AML-193 (cell line): ENCODE measurements at regions not wholly inside any gene's neighbourhood (a gene's known extent, or its start where the extent isn't known, plus 50 kb on each side); places are given as distances from the start of the nearest gene placed in this dataset.

Experiments
- DNase-seq, 2 experiments: peaks; one replicate each; lab custom pipeline; 2025; lab: John Stamatoyannopoulos, UW

DNA sequence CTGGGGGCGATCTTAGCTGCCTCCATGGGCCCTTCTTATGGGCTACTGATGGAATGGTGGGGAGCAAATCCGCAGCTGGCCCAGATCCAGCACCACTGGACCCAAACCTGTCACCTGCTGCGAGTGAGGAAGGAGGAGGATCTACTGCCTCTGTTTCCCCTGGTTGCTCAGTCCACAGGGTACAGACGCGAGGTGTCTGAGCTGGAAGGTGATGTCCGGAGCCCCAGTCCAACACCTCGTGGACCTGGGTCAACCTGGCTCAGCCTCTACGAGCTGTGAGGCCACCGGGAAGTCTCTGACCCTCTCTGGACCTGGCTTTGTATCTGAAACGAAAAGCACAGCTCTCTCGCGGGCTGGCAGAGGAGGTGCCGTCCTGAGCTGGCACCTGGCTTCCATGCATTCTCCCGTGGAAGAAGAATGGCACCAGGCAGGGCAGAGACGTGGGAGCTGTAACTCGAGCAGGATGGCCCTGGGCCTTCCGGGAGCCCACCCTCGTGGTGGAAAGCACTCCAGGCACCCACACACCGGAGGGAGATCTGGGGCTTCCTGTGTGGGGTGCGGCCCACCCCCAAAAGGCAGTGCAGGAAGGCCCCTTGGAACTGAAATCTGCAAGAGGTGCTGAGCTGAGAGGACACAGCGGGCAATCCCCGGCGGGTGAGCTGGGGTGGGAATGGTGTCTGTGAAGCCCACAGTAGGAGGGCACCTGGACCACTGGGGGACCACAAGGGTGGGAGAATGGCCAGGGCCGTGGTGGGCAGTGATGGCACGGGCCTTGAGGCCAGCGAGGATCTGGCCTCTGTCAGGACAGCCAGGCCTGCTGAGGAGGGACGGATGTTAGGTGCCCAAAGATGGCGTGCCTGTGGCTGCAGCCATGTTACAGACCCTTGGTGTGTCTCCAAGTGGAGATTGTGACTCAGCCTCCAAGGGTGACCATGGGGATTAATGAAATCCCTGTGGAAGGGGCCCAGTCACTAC lies 133.4 kb downstream of the OLFM1 start:
- no peak for DNase-seq

DNA sequence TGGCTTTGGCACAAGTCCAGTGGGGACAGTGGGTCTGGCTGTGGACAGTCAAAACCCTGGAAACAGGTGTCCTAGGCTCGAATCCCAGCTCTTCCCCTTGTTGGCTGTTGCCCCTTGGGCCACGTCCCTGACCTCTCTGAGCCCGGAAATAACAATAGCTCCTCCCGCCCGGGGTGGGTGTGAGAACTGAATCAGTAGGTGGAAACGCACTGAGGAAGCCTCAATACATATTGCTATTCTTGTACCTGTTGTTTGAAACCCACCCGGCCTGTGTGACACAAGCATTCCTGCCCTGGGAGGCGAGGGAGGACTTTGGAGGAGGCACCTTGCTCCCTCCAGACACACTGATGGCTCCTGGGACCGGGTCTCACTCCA lies 134.1 kb downstream of the OLFM1 start:
- no peak for DNase-seq

DNA sequence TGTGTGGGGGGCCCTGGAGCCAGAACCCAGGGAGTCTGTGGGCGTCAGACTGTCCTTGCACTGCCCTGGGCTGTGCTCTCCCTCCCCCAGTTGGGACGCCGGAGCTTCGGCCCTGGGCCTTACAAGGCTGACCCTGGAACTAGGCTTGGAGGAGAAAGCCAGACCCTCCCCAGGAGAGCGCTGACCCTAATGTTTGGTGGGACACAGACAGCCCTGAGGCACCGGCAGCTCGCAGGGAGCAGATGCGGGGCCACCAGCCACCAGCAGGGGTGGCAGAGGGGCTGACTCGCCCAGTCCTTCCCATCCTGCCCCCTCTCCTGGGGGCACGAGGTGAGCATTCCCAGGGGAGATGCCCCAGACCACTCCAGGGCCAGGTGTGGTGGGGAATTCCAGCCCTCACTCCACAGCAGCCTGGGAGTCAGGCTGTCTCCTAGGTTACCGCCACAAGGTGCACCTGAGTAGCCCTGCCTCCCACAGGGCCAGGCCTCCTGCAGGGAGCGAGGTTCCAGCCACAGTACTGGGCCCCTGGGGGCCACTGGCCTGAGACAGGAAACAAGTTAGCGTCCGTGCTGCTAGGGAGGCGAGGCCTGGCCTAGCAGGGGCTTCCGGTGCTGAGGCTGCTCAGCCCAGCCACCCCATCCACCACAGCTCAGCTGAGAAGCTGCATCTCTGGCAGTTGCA lies 134.6 kb downstream of the OLFM1 start:
- DNase-seq = no peak

DNA sequence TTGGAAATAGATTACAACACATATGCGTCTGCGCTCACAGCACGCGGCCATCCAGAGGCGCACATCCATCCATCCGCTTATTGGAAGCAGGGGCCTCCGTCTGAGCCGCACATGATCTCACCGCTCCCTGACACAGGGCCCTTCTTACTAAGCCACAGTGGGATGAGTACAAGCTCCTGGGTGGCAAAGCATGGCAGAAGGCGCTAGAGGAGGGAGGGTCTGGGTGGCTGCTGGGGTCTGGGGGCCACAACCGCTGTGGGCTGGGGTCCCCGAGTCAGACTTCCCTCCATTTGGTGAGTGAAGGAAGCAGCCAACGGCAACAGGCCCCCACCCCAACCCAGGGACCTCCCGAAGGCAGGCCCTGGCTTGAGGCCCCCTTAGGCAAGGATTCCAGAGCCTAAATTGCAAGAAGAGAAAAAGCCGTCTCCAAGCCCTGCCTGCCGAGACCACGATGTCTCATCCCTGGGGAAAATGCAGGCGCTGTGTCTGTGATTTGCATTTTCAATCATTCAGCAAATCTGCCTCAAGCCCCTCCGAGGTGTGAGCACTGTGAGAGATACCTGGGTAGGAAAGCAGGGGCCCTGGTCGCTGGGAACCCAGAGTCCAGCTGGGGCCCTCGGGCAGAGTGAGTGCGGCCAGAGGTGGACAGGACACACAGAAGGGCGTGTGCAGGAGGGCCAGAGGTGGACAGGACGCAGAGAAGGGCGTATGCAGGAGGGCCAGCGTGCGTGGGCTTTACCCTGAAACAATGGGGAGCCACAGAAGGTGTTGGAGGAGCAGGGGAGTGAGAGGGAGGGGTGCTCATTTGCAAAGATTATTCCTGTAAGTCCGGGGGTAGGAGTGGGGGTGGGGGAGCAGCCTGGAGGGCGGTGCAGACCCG lies 135.7 kb downstream of the OLFM1 start:
- DNase-seq = no peak

DNA sequence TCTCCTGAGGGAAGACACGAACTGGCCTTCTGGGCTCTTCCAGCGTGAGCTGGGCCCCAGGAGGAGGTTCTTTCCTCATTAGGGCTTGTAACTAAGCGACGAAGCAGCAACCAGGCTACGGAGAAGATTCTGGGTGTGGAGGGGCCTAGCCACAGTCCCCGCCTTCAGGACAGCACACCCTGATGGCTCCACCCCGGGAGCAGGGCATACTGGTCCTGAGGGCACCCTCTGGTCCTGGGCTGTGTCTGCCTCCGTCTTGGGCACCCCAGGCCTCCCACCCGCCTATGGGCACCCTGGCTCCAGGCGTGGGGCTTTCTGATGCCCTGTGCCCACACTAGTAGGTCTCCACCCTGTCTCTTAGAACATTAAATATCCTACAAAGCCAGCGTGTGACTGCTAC lies 136.4 kb downstream of the OLFM1 start:
- no peak for DNase-seq

DNA sequence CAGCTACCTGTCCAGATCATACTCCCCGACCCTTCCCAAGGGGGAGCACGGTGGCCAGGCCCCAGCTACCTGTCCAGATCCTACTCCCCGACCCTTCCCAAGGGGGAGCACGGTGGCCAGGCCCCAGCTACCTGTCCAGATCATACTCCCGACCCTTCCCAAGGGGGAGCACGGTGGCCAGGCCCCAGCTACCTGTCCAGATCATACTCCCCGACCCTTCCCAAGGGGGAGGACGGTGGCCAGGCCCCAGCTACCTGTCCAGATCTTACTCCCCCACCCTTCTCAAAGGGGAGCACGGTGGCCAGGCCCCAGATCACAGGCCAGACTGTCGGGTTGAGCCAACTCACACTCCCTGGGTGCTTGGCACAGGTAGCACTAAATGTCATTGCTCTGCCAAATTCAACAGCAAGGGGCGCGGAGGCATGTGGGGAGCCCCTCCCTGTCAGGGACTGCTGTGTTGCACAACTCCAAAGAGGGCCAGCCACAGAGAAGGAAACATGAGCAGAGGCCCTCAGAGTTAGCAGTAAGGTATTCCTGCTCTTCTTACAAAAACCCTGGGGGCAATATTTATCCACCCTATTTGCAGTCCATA lies 136.9 kb downstream of the OLFM1 start:
- no peak for DNase-seq

DNA sequence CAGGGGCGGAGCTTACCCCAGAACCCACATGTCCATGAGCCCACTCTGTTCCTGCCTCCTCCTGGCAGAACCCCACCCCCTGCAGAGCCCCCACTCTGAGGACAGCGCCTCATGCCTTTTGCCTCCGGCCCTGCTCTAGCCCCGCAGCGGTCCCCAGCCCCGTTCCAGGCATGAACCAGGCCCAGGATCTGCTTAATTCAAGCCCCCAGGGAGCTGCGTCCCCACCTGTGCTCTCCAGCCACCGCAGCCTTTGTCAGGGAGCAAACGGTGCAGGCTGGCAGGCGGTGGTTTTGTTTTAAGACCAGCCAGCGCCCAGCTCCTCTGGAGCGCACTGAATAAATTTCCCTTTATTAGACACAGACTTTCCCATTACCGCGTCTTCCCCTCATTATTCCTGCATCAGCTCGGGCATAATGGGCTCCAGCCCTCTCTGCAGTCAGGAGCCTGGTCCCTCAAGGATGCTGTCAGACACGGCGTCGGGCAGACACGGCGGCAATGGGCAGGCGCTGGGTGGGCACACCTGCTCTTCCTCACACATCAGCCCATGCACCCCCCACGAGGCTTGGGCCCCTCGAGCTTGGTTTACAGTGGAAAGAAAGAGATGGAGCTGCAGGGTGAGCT lies 137.6 kb downstream of the OLFM1 start:
- no peak for DNase-seq

DNA sequence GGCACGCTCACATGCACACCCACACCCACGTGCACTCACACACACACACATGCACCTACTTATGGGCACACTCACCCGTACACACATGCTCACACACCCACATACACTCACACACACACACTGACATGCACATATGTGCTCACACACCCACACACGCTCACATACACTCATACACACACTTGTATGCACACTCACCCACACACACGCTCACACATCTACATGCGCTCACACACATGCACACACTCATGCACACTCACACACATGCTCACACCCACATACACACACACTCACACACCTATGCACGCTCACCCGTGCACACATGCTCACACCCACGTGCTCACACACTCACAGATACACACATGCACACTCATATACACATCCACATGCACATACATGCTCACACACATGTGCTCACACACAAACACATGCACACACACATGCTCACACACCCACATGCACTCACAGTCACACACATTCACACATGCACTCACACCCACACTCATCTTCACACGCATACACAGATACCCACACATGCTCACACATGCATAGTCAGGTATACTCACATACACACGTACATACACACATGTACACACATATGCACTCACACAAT lies 138.3 kb downstream of the OLFM1 start:
- DNase-seq = no peak

DNA sequence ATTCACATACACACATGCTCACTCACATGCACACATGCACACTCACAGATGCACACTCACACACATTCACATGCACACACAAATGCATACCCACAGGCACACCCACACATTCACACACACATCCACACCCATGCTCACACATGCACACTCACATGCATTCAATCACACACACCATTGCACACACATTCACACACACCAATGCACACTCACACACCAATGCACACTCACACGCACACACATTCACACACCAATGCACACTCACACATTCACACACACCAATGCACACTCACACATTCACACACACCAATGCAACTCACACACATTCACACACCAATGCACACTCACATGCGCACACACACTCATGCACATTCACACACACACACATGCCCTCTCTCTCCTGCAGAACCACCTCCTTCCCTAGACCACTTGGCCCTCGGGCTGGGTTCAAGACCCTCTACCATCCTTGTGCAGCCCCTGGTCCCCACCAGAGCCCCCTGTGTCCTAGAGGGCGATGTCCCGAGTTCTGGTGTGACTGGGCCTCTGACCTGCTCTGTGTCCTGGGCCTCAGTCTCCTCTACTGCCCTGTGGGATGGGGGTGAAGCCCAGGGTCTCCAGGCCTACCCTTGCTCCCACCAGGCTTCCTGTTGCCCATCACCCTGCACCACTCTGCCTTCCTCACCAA lies 139.0 kb downstream of the OLFM1 start:
- no peak for DNase-seq

DNA sequence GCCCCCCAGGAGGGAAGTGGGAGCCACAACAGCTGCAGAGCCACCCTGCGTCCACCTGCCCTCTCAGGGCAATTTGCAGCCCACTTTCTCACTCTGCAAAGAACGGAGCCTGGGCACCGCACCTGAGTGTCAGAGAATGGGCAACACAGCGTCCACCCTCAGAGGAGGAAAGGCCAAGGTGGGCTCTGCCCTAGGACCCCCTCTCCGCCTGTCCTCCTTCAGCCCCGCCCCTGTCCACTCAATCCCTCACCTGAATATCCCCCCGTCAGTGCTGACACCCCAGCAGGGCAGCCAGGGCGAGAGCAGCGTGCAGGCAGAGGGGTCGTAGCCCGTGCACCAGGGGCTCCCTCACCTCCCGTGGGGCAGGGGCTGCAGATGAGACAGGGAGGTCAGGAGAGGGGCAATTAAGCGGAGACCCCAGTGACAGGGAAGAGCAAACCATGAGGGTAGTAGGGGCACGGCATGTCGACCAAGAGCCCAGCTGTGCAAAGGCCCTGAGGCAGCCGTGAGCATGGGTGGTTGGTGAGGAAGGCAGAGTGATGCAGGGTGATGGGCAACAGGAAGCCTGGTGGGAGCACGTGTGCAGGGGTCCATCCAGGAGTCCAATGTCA lies 140.3 kb downstream of the OLFM1 start:
- DNase-seq = no peak

DNA sequence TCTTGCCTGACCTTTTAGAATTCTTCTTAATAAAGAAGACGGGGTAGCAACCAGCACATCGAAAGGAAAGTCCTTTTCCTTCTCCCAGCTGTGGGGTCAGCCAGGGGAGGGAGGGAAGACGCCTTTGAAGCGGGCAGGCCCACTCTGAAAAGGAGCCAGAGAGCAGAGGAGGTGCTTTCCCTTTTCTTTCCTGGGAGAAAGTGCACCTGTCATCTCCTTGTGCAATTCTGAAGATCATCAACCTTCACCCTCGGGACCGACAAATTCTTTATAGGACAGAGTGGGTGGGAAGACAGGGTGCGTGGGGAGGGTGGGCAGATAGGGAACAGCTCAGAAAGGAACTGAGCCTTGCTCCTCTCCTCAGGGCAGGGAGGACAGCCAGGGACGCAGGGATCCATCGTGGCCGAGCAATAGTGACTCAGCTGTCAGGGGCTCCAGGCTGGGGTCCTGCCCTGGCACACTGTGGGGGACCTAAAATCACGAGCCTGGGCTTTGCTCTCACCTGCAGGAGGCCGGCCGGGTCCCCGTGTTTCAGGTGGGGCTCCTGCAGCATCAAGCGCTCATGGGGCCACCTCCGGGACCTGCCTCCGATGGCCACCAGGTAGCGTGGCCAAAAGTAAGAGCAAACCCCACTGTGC lies 141.0 kb downstream of the OLFM1 start:
- DNase-seq = no peak

DNA sequence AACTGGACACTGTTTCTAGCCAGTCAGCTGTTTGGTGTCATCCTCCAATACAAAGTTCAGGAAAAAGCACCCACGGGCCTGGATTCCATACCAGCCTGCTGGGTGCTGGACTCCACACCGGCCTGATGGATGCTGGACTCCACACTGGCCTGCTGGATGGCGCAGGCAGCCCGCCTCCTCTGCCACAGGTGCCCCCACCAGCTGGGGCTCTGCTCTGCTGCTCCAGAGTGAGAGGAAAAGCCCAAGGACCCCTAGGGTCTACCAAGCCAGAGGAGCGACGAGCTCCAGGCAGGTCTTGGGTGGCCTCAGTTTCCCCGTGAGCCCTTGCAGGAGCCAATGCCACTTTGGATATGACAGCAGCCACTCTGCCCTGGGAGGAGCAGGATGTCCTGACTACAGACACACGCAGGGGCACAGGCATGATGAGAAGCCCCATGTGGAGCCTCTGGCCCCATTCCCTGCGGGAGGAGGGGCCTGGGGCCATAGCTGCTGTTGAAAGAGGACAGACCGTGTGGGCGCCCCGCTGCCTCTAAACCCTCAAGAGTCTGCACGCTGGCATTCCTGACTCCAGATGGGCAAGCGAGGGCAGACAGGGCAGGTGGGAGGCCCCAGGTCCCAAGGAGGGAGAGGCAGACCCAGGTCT lies 141.6 kb downstream of the OLFM1 start:
- DNase-seq = no peak

DNA sequence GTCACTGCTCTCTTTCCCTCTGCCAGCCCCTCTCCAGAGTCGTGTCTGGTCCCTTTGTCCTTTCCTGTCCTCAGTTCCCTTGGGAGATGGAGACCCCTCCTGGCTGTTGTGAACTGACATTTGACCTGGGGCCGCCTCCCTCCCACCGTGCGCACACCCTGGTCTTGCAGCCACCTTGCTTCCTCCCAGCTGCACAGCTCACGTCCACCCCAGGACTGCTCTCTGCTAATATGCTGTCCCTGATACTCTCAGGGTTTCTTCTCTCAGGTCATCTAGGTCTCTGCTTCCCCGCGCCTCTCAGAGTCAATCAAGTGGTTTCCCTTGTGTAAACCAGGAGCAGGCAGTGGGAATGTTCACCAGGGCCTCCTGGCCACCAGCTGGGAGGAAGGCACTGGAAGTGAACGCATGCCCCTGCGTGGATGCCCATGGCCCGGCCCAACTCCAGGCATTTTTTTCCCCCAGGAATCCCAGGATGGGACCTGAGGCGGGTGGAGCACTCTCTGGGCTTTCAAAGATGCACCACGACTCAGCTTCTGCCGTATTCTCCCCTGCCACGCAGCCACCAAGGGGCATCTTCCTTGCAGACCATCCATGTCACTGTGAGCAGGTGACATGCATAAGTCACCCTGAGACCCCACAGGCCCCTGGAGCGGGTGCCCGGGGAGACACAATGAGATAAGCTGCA lies 142.4 kb downstream of the OLFM1 start:
- no peak for DNase-seq

DNA sequence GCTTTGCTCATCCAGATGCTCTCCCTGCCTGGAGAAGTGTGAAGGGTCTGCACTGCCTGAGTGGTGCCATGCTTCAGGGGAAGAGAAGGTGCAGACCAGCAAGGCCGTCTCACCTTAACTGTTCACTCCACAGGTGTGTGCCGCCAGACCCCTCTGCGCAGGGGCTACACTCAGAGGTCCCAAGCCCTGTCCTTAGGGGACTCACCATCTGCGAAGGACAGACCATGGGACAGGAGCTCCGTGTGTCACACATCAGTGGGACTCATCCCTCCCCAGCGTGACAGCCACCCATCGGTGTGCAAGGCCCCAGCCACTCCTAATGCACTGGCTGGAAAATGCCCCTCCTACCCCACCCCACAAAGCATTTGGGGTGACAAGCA lies 142.9 kb downstream of the OLFM1 start:
- no peak for DNase-seq

DNA sequence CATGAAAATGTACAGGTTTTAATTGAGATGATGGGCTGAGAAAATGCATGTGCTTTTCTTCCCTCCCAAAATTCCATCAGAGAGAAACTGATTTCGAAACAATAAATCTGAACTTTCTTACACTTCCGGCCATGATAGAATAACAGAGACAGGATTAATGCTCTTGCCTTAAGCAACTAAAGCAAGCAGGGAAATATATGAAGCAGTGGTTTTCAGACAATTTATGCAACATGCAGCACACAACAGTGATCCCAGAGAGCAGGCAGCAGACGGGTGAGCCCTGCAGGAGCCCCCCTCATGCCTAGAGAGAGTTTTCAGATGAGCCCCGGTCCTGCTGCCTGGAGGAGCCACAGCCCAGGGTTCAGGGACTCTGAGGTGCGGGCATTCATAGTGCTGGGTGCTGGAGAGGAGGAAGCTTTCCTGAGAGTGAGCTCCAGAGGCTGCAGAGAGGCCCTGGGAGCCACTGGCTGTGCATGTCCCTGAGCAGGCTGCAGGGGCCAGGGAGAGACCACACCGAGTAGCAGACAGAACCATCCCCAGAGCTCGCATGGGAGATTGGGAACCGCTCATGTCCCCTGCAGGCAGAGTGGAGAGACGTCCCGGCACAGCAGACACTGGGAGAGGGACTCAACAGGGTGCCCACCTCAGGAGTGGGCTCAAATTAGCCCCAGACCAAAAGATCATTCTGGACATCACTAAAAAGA lies 143.5 kb downstream of the OLFM1 start:
- DNase-seq = no peak

DNA sequence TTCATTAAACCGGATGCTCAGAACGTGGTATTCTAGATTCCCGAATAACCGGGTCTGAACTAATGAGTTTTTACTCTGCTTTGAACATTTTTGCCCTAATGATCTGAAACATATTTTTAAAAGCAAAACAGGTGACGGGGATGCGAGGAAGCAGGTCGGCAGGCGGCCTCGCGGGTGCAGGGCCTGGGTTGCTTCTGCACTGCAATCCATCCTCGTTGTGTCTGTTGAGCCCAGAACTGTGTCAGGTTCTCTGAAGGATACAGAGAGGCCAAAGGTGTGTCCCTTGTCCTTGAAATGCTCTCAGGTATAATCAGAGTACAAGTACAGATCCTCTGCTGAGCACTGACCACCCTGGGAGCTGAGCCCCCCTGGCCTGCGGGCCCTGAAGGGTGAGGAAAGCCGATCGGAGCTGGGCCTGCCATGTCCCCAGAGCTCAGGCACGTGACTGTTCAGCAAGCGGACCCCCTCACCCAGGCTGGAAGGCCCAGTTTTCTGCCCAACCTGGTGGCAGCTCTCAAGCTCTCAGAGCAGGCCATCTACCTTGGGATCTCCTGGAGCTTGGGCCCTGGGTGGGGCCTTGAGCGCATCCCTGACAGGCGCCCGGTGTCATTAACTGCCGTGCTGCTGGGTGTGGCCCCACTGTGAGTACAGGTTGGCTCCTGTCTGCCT lies 151.8 kb downstream of the OLFM1 start:
- DNase-seq = no peak

DNA sequence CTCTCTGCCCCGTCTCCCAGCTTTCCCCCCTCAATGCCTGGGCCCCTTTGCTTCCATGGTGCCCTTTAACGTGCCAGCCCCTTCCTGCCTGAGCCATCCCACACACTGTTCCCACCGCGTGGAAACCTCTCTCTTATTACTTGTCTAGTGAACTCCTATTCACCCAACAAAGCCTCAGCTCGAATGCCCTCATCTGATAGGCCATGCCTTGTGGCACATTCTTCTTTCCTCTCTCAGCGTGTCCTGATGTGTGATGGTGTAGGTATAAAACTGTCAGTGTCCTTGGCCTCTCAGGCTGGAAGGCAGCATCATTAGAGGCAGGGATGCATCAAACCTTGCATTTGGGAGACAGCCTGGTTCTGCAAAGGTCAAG lies 152.3 kb downstream of the OLFM1 start:
- DNase-seq = no peak
